Mucosa of descending colon (tissue), 3 donors: ENCODE measurements at regions not wholly inside any gene's neighbourhood (a gene's known extent, or its start where the extent isn't known, plus 50 kb on each side); places are given as distances from the start of the nearest gene placed in this dataset.

Source experiments
- ATAC-seq: fragments of 200-7000 bp; cut with Tn5 transposase; one replicate; pipeline ENCODE4 v1.9.1; 2020; ENCODE audit warnings: mild to moderate bottlenecking, moderate library complexity
- DNase-seq, 3 donors: peaks; one replicate each; pipeline ENCODE4 v3.0.0-alpha.2; 2020
- H3K36me3 ChIP-seq: fragments of 200-600 bp; one replicate; pipeline ENCODE4 v1.8.0; 2021; ENCODE audit warnings: low read depth, mild to moderate bottlenecking
- H3K4me1 ChIP-seq: fragments of 200-600 bp; one replicate; pipeline ENCODE4 v1.8.0; 2021; ENCODE audit warnings: low read depth, mild to moderate bottlenecking
- H3K4me3 ChIP-seq: fragments of 200-600 bp; one replicate; pipeline ENCODE4 v1.8.0; 2021; ENCODE audit warnings: mild to moderate bottlenecking
- H3K9me3 ChIP-seq: fragments of 200-600 bp; one replicate; pipeline ENCODE4 v1.8.0; 2021; ENCODE audit warnings: mild to moderate bottlenecking
- intact Hi-C, 2 donors: fragments of 100-400 bp; cut with DNase I in 1 of 2; cut with micrococcal nuclease in 1 of 2; formaldehyde crosslinking; loops; one replicate each; pipeline versions ENCODE4 v1.11.0 to v1.11.1; 2022; cut with DNase I, micrococcal nuclease
- TF ChIP-seq, protein P1 (sequence below): fragments of 200-600 bp; IDR thresholded peaks from one replicate; pipeline ENCODE4 v1.8.0; 2022; ENCODE audit warnings: antibody characterized with exemption, mild to moderate bottlenecking
- donor health status: DM: no; HTN: no; CAD: no; lungs with moderate emphysema.
- donor health status: DM: no; HTN: no; CAD: no.
- donor health status: DM: no; HTN: yes; CAD: no.

DNA sequence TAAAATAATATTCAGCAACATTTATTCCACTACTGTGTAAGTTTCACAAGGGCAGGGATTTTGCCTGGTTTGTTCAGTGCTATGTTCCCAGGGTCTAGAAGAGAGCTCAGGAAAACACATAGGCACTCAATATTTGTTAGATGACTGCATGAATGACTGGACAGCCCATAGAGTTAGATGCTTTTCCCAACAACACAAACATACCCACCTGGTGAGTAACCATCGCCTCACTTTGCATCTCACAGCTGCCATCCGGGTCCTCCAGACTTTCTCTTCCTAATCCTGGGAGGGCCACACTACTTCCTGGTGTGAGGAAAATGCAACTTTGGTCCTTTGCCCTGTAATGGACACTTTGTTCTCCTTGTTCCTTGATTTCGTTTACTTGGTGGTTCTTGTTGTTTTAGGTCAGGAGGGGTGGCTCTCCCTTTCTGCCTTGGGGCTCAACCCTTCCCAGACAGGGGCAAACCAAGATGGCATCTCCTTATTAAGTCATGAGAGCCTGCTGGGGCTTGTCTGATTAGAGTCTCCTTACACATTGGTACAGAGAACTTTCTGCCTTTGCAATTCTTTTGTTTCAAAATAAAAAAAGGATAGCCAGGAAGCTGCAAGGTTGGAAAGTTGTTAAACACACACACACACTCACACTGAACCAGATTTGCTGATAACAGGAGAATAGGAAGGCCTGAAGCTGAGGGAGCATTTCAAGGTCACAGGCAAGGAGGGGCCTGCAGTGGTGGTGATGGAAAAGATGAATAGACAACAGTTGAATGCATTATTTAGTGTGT is 190.6 kb downstream of the MID1IP1 start:
- no peak for DNase-seq
- H3K36me3 ChIP-seq, result no peaks in the 10 kb centered on the region
- H3K9me3 ChIP-seq, result no peaks in the 10 kb centered on the region

DNA sequence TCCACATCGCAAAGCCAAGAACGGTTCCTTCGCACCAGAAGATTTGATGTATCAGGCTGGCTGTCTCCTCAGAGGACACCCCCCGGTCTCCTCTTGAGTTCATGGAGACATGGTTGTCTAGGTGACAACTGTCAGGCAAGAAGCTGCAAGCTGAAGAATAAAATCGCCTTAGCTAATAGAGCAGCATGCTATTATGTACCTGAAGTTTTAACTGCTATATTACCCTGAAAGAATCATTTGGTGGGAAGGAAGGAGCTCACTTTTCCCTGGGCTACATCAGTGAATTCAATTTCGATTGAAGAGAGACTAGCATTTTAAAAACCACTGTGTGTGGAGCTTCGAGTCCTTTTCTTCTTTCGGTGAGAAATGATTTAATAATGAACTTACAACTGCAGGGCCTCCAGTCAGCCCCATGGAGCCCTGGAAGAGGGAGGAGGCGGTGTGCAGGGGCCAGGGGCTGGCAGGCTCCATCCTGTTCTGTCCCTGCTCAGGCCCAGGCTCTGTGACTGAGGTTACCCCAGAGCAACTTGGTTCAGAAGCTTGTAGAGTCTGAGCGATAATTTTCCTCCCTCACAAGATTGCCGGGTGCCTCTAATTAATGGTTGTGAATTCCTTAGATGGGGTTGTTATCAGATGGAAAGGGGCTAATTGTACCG is 191.3 kb downstream of the MID1IP1 start:
- Histone ChIP-seq H3K4me3 (no peak overlapping the region), H3K4me1 (no peaks in the 10 kb centered on the region), H3K36me3 (no peaks in the 10 kb centered on the region), H3K9me3 (no peaks in the 10 kb centered on the region)
- no peak for ATAC-seq
- no peak for DNase-seq
- TF ChIP-seq, protein P1, sequence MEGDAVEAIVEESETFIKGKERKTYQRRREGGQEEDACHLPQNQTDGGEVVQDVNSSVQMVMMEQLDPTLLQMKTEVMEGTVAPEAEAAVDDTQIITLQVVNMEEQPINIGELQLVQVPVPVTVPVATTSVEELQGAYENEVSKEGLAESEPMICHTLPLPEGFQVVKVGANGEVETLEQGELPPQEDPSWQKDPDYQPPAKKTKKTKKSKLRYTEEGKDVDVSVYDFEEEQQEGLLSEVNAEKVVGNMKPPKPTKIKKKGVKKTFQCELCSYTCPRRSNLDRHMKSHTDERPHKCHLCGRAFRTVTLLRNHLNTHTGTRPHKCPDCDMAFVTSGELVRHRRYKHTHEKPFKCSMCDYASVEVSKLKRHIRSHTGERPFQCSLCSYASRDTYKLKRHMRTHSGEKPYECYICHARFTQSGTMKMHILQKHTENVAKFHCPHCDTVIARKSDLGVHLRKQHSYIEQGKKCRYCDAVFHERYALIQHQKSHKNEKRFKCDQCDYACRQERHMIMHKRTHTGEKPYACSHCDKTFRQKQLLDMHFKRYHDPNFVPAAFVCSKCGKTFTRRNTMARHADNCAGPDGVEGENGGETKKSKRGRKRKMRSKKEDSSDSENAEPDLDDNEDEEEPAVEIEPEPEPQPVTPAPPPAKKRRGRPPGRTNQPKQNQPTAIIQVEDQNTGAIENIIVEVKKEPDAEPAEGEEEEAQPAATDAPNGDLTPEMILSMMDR, result no peak
- intact Hi-C loops, result no loop called here

More for the DNA sequence above, 190.6 kb downstream of the MID1IP1 start:
- H3K4me1 ChIP-seq, result no peaks in the 10 kb centered on the region
- intact Hi-C loops, result no loop called here
- no peak for ATAC-seq
- TF ChIP-seq, protein P1, result no peak
- H3K4me3 ChIP-seq, result no peak overlapping the region

DNA sequence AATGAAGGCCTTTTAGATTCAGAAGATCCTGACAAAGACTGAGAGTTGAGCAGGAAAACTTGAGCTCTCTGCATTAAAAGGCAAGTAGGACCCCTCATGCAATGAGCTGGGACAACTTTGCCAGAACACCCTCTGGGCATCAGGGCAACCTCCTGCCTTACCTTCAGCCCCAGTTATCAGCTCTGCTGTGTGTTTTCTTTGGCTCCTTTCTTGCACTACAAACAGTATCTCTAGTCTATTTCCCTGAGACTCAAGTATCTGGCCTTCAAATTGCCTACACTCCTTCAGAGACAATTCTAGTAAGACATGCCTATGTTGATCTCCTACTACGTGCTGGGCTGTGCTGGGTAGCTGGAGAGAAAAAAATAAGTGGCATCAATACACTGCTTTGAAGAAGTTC is 192.2 kb downstream of the MID1IP1 start:
- ATAC-seq, result no peak
- no peak overlapping the region for H3K4me3 ChIP-seq

DNA sequence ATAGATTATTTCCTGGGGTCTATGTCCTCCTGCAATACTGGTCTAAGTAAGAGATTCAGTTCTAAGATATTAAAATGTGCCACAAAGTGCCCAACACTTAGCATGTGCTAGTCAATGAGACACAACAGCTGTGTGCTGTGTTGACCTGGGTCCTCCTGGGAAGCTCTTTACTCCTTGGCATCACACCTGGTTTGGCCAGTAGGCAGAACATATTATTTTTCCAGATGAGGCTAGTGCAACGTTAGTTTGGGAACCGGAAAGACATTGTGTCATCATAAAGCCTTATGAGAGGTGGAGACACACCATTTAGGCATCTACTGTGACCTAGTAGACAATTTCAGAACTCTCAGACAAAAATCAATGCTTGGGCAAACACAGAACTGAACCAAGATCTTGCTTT is 197.8 kb downstream of the MID1IP1 start:
- no peaks in the 10 kb centered on the region for H3K36me3 ChIP-seq
- DNase-seq, result no peak
- no peaks in the 10 kb centered on the region for H3K9me3 ChIP-seq
- H3K4me1 ChIP-seq, result no peaks in the 10 kb centered on the region
- no peak overlapping the region for H3K4me3 ChIP-seq
- TF ChIP-seq, protein P1, result no peak
- ATAC-seq, result no peak
- intact Hi-C loops, result no loop called here

More for the DNA sequence above, 192.2 kb downstream of the MID1IP1 start:
- TF ChIP-seq, protein P1, result no peak
- Histone ChIP-seq H3K4me1 (no peaks in the 10 kb centered on the region), H3K36me3 (no peaks in the 10 kb centered on the region), H3K9me3 (no peaks in the 10 kb centered on the region)
- DNase-seq, result no peak
- intact Hi-C loops, result no loop called here

DNA sequence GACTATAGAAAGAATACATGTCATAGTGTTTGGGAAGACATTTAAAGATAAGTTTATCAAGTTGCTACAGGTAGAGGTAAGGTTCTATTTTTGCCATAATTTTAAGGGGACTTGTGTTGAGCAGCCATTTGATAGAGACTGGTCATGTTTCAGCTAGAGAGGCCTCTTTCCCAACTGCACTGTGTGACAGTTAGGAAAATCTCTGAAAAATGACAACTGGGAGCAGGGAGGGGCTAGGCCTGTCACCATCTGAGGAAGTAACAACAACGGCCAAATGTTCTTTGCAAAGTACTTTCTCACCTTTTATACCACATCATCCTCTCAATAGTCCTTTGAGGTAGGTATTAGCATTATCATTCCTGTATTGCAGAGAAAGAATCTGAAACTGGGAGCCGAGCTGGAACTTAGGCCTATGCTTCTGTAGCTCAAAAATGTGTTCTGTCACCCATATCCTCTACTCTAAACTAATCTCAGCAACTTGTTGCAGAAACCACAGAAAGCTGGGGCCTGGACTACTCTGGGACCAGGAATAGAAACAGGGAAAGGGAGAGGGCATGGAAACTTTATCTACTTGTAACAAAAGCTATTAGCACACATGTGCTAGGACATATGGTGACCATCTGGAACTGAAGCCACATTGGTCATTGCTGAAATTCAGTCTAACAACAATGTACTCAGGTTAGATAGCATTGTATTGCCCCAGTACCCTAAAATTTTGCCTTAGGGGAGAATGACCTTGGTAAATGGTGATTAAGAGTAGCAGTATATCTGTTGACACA is 198.9 kb downstream of the MID1IP1 start:
- intact Hi-C loops, result loop anchor here in 1 of 2 donors (10.0 kb wide), 1 partner anchor 65 kb away; no protein-coding TSS in a partner anchor
- Histone ChIP-seq H3K4me3 (no peak overlapping the region), H3K36me3 (no peaks in the 10 kb centered on the region), H3K4me1 (no peaks in the 10 kb centered on the region), H3K9me3 (no peaks in the 10 kb centered on the region)
- ATAC-seq (no peak), DNase-seq (no peak)
- TF ChIP-seq, protein P1, result no peak
